ENCODE measurements at regions not wholly inside any gene's neighbourhood (a gene's known extent, or its start where the extent isn't known, plus 50 kb on each side); places are given as distances from the start of the nearest gene placed in this dataset.

DNA sequence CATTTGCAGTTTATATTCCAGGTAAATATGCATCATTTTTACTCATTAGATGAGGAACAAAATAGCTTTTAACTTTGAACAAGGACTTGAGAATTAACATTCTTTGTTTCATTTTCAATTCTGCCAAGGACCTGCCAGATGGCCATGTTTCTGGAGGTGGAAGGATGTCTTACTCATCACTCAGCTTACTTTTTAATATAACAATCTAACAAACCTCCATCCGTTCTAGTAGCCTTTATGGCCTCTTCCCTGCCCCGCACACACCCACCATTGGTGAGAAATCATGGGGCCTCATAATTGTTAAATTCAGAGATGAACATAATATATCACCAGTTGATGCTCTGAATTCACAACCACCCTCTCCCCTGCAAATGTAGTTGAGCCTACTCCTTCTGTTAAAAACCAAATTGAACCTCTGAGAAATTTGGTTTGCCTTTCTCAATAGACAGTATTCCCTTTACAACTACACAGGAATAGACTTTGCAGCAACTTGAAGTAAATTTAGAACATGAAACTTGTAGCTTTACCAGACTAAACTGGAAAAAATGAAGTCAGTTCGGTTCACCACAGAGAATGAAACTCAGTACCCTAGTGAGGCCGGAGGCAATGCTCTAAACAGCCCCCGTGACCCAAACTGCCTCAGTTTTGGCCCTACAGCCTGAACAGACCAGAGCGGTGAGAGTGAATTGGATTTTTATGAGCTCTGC lies 50.1 kb upstream of the ACSL4 start:
- ATAC-seq: no peak

DNA sequence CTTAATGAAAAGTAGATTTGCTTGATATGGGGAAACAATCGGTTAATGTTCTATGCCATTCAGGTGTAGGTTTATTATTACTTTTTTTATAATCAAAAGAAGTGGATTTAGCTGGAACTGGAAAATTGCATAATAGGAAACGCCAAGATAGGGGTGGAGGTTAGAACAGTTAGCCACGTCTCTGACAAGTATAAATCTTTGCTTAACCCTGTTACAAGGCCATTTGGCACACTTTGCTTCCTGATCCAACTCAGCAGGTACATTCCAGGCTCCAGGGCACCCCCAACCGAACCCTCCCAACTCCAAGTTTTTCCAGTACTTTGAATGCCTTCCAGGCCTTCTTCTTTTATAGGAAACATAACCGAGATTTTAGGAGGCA lies 50.6 kb upstream of the ACSL4 start:
- ChIA-PET CTCF (no interaction called here), POLR2A (no interaction called here)
- Histone ChIP-seq H3K36me3 (ENCODE audit: control insufficient read depth, insufficient read depth, low read length) (no peaks in the 10 kb centered on the region), H3K27ac (ENCODE audit: low read length) (no peak overlapping the region), H3K4me3 (ENCODE audit: low read depth in 2 of 2, low read length in 2 of 2) (no peak overlapping the region), H3K27me3 (ENCODE audit: control insufficient read depth, insufficient read depth, low read length) (no peaks in the 10 kb centered on the region), H3K9me3 (ENCODE audit: control insufficient read depth, insufficient read depth, low read depth, low read length) (no peaks in the 10 kb centered on the region), H3K4me1 (ENCODE audit: control insufficient read depth, insufficient read depth, low read length) (no peaks in the 10 kb centered on the region)
- ATAC-seq (no peak), DNase-seq (ENCODE audit: low read depth, low spot score) (no peak)
- TF ChIP-seq TCF7L2 (IDR thresholded peaks at IDR 0.05; ENCODE audit: low read depth, low read length) (no peak), POLR2AphosphoS5 (IDR thresholded peaks at IDR 0.05; ENCODE audit: low read depth, low read length) (no peak), SIN3A (IDR thresholded peaks at IDR 0.05; ENCODE audit: borderline replicate concordance, insufficient read depth, low read depth, low read length) (no peak)
- TF ChIP-seq, protein P1, sequence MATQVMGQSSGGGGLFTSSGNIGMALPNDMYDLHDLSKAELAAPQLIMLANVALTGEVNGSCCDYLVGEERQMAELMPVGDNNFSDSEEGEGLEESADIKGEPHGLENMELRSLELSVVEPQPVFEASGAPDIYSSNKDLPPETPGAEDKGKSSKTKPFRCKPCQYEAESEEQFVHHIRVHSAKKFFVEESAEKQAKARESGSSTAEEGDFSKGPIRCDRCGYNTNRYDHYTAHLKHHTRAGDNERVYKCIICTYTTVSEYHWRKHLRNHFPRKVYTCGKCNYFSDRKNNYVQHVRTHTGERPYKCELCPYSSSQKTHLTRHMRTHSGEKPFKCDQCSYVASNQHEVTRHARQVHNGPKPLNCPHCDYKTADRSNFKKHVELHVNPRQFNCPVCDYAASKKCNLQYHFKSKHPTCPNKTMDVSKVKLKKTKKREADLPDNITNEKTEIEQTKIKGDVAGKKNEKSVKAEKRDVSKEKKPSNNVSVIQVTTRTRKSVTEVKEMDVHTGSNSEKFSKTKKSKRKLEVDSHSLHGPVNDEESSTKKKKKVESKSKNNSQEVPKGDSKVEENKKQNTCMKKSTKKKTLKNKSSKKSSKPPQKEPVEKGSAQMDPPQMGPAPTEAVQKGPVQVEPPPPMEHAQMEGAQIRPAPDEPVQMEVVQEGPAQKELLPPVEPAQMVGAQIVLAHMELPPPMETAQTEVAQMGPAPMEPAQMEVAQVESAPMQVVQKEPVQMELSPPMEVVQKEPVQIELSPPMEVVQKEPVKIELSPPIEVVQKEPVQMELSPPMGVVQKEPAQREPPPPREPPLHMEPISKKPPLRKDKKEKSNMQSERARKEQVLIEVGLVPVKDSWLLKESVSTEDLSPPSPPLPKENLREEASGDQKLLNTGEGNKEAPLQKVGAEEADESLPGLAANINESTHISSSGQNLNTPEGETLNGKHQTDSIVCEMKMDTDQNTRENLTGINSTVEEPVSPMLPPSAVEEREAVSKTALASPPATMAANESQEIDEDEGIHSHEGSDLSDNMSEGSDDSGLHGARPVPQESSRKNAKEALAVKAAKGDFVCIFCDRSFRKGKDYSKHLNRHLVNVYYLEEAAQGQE (IDR thresholded peaks at IDR 0.05; ENCODE audit: insufficient read depth in 1 of 2, low read depth in 2 of 2, low read length in 1 of 2): no peak
- TF ChIP-seq, protein P2, sequence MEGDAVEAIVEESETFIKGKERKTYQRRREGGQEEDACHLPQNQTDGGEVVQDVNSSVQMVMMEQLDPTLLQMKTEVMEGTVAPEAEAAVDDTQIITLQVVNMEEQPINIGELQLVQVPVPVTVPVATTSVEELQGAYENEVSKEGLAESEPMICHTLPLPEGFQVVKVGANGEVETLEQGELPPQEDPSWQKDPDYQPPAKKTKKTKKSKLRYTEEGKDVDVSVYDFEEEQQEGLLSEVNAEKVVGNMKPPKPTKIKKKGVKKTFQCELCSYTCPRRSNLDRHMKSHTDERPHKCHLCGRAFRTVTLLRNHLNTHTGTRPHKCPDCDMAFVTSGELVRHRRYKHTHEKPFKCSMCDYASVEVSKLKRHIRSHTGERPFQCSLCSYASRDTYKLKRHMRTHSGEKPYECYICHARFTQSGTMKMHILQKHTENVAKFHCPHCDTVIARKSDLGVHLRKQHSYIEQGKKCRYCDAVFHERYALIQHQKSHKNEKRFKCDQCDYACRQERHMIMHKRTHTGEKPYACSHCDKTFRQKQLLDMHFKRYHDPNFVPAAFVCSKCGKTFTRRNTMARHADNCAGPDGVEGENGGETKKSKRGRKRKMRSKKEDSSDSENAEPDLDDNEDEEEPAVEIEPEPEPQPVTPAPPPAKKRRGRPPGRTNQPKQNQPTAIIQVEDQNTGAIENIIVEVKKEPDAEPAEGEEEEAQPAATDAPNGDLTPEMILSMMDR (IDR thresholded peaks at IDR 0.05): no peak
- BruUV-seq (replicated peaks): no TSS peak
- intact Hi-C loops (cut with micrococcal nuclease; ENCODE audit: unreplicated experiment) (no loop called here), in situ Hi-C loops (cut with HindIII; ENCODE audit: low pct_unique_long_range_greater_than_20kb, low sequenced_read_pairs) (no loop called here)

More for the DNA sequence above, 50.1 kb upstream of the ACSL4 start:
- POLR2A ChIA-PET: no interaction called here
- no peak for TF ChIP-seq SIN3A (IDR thresholded peaks at IDR 0.05; ENCODE audit: borderline replicate concordance, insufficient read depth, low read depth, low read length)
- in situ Hi-C loops (cut with HindIII; ENCODE audit: low pct_unique_long_range_greater_than_20kb, low sequenced_read_pairs): no loop called here
- CTCF ChIA-PET: no interaction called here
- Histone ChIP-seq H3K4me3 (ENCODE audit: low read depth in 2 of 2, low read length in 2 of 2) (no peak overlapping the region), H3K36me3 (ENCODE audit: control insufficient read depth, insufficient read depth, low read length) (no peaks in the 10 kb centered on the region), H3K27me3 (ENCODE audit: control insufficient read depth, insufficient read depth, low read length) (no peaks in the 10 kb centered on the region), H3K27ac (ENCODE audit: low read length) (no peak overlapping the region), H3K4me1 (ENCODE audit: control insufficient read depth, insufficient read depth, low read length) (no peaks in the 10 kb centered on the region), H3K9me3 (ENCODE audit: control insufficient read depth, insufficient read depth, low read depth, low read length) (no peaks in the 10 kb centered on the region)
- intact Hi-C loops (cut with micrococcal nuclease; ENCODE audit: unreplicated experiment): no loop called here
- no peak for DNase-seq (ENCODE audit: low read depth, low spot score)
- BruUV-seq (replicated peaks): no TSS peak

DNA sequence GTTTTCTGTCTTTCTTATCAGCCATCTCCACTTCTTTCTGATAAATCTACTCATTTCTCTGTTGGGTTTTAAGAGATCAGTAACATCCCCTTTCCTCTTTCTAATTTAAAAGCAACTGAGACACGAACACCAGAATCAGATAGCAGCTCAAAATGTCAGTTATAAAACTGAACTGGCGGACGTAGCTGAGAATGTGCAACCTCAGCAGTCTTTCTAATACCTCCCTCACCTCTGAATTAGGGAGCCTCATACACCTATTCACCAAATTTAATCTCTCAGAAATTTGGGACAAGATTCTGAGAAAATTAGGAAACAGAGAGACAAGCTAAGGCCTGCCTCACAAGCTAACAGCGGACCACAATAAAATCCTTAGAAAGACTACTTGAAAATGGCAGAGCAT lies 52.0 kb upstream of the ACSL4 start:
- no peak overlapping the region for H3K27ac ChIP-seq (ENCODE audit: low read length)
- in situ Hi-C loops (cut with HindIII; ENCODE audit: low pct_unique_long_range_greater_than_20kb, low sequenced_read_pairs) (no loop called here), intact Hi-C loops (cut with micrococcal nuclease; ENCODE audit: unreplicated experiment) (no loop called here)
- ATAC-seq: no peak
- H3K4me3 ChIP-seq (ENCODE audit: low read depth in 2 of 2, low read length in 2 of 2): no peak overlapping the region
- POLR2A ChIA-PET: no interaction called here
- CTCF ChIA-PET: no interaction called here
- TF ChIP-seq TCF7L2 (IDR thresholded peaks at IDR 0.05; ENCODE audit: low read depth, low read length) (no peak), SIN3A (IDR thresholded peaks at IDR 0.05; ENCODE audit: borderline replicate concordance, insufficient read depth, low read depth, low read length) (no peak), POLR2AphosphoS5 (IDR thresholded peaks at IDR 0.05; ENCODE audit: low read depth, low read length) (no peak)
- TF ChIP-seq, protein P1 (IDR thresholded peaks at IDR 0.05; ENCODE audit: insufficient read depth in 1 of 2, low read depth in 2 of 2, low read length in 1 of 2): no peak
- TF ChIP-seq, protein P2 (IDR thresholded peaks at IDR 0.05): no peak
- H3K9me3 ChIP-seq (ENCODE audit: control insufficient read depth, insufficient read depth, low read depth, low read length): no peaks in the 10 kb centered on the region
- no peak for DNase-seq (ENCODE audit: low read depth, low spot score)
- BruUV-seq (replicated peaks): no TSS peak
- no peaks in the 10 kb centered on the region for H3K36me3 ChIP-seq (ENCODE audit: control insufficient read depth, insufficient read depth, low read length)
- no peaks in the 10 kb centered on the region for H3K4me1 ChIP-seq (ENCODE audit: control insufficient read depth, insufficient read depth, low read length)
- H3K27me3 ChIP-seq (ENCODE audit: control insufficient read depth, insufficient read depth, low read length): no peaks in the 10 kb centered on the region

Measured in Panc1 (cell line).